NCI-H2227 treated with DMSO at 0.1 percent for 48 hours (cell line): ENCODE measurements at regions not wholly inside any gene's neighbourhood (a gene's known extent, or its start where the extent isn't known, plus 50 kb on each side); places are given as distances from the start of the nearest gene placed in this dataset.
"Not testable (repeated sequence)": the region's sequence is repeated elsewhere in the genome, so short reads cannot be mapped to it uniquely, and the experiment has no call there.

Source experiments
- DNase-seq: peaks from one replicate; lab custom pipeline; 2025; lab: John Stamatoyannopoulos, UW

DNA sequence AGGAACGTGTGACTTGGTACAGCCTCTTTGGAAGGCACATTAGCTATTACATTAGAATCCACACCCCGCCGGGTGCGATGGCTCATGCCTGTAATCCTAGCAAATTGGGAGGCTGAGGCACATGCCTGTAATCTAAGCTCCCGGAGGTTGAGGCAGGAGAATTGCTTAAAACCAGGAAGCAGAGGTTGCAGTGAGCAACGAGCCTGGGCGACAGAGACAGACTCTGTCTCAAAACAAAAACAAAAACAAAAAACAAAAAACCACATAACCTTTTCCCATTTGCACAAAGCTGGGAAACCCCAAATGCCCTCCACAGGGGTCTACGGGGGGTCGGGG is 82.7 kb upstream of the METTL9 start:
- DNase-seq, result not testable (repeated sequence)

DNA sequence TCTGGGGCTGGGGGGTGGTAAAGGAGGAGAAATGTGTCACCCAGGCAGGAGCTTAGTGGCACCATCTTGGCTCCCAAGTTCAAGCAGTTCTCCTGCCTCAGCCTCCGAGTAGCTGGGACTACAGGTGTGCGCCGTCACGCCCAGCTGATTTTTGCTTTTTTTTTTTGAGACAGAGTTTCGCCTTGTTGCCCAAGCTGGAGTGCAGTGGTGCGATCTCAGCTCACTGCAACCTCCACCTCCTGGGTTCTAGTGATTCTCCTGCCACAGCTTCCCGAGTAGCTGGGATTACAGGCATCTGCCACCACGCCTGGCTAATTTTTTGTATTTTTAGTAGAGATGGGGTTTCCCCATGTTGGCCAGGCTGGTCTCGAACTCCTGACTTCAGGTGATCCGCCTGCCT is 82.1 kb upstream of the METTL9 start:
- DNase-seq, result not testable (repeated sequence)

DNA sequence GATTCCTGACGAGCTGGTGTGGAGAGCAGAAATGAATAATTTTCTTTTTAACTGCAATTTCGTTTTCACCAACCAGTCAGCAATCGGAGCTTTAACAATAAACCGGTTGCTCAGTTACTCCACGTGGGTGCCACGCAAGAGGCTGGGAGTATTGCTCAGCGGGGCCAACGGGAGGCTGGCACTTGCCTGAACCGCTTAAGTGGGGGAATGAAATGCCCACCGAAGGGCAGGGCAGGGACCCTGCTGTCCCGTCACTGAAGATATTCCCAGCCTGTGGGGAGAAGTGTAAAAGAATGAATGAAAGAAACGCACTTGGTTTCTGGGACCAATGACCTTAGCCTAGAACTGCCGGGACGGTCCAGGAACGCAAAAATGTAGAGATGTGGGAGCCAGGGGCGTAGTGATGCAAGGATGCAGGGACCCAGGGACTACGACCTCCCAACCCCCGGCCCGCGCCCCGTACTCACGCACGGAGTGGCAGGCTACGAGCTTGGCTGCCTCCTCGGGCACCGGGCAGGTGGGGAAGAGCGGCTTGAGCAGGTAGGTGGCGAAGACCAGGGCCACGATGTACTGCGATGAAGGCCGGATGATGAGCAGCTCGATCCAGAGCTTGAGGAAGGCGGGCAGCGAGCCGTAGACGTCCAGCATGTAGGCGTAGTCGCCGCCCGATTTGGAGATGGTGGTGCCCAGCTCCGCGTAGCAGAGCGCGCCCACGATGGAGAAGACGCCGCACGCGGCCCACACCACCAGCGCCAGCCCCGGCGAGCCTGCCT is 79.8 kb upstream of the METTL9 start:
- not testable (repeated sequence) for DNase-seq

GRCh38 chr16:21520134-21521047 is 79.0 kb upstream of the METTL9 start:
- DNase-seq, result peak; percentile 77

DNA sequence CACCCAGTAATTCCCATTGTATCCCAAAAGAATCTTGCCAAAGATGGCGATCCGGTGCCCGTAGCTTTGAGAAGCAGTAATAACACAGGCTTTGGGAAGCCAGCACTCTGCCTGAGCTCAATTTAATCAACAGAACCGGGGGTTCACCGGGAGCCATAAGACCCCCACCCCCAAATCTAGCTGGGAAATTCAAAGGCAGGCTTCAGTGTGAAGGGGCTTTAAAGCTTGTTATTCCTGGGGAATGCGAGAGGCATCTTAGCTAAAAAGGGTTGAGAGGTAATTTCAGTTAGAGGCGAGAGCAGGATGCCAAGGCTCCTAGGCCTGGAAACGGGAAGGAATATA is 78.4 kb upstream of the METTL9 start:
- DNase-seq, result not testable (repeated sequence)

- not testable (repeated sequence) for DNase-seq
Observed at GRCh38 chr16:21521390-21522143, 77.8 kb upstream of the METTL9 start.

DNA sequence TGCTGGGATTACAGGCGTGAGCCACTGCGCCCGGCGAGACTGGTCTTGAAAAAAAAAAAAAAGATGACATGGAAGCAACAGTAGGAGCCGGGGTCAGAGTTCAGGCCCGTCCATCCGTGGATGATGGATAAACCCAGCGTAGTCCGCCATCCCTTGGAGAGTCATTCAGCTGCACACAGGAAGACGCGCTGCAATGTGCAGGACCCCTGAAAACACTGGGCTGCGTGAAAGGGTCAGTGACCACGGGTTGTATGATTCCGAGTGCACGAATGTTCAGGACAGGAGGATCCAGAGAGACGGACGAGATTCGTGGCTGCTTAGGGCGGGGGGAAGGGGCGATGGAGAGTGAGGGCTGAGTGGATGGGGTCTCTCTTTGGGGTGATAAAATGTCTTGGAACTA is 76.5 kb upstream of the METTL9 start:
- not testable (repeated sequence) for DNase-seq

DNA sequence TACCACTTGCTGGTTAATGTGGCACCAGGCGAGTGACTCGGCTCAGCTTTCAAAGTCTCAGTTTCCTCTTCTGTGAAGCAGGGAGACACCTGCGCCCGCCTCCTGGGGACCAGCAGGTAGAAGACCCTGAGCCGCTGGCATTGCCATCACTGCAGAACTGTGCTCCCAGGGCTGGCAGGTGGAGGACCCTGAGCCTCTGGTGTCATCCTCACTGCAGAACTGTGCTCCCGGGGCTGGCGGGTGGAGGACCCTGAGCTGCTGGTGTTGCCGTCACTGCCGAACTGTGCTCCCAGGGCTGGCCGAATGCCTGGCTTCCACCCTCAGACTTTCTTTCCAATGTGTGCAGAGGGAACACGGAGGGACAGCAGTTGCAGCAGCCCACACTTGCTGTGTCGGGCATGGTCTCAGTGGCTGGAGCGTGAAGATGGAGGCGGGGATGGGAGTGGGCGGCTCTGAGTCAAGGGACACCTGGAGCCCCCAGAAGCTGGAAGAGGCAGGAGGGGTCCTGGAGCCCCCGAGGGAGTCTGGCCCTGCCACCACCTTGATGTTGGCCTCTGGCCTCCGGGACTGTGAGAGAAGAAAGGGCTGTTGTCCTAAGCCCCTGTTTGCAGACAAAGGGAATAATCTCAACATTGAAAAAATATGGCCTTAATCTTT is 75.8 kb upstream of the METTL9 start:
- no peak for DNase-seq

DNA sequence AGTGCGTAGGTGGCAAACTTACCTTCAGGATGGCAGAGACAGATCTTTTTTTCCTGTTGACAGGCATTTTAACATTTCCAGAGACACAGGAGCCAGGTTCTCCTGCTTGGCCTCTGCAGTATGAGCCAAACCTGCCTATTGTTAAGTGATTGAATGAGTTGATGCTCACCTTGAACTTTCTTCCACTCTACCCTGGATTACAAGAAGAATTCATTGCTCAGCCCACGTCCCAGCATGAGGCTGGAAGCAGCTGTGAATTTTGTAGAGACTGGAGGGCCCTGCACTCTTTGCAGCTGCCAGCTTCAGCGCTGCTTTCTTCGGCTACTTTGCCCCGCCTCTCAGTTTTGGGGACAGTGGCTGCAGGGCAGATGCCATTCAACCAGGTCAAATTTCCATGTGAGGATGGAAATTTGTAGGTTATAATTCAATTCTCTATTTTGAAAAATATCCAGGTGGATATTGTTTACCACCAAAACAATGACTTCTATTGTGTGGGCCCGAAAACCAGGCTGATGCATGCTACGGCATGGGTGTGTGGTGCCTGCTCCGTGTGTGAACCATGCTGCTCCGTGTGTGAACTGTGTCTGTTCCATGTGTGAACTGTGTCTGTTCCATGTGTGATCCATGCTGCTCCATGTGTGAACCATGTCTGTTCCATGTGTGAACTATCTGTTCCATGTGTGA is 75.2 kb upstream of the METTL9 start:
- no peak for DNase-seq

DNA sequence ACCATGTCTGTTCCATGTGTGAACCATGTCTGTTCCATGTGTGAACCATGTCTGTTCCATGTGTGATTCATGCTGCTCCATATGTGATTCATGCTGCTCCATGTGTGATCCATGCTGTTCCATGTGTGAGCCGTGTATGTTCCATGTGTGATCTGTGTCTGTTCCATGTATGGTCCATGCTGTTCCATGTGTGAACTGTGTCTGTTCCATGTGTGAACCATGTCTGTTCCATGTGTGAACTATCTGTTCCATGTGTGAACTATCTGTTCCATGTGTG is 74.7 kb upstream of the METTL9 start:
- DNase-seq, result not testable (repeated sequence)

GRCh38 chr16:21525029-21525895 is 74.1 kb upstream of the METTL9 start:
- DNase-seq, result not testable (repeated sequence)

GRCh38 chr16:21525956-21526922 is 73.1 kb upstream of the METTL9 start:
- DNase-seq, result not testable (repeated sequence)

DNA sequence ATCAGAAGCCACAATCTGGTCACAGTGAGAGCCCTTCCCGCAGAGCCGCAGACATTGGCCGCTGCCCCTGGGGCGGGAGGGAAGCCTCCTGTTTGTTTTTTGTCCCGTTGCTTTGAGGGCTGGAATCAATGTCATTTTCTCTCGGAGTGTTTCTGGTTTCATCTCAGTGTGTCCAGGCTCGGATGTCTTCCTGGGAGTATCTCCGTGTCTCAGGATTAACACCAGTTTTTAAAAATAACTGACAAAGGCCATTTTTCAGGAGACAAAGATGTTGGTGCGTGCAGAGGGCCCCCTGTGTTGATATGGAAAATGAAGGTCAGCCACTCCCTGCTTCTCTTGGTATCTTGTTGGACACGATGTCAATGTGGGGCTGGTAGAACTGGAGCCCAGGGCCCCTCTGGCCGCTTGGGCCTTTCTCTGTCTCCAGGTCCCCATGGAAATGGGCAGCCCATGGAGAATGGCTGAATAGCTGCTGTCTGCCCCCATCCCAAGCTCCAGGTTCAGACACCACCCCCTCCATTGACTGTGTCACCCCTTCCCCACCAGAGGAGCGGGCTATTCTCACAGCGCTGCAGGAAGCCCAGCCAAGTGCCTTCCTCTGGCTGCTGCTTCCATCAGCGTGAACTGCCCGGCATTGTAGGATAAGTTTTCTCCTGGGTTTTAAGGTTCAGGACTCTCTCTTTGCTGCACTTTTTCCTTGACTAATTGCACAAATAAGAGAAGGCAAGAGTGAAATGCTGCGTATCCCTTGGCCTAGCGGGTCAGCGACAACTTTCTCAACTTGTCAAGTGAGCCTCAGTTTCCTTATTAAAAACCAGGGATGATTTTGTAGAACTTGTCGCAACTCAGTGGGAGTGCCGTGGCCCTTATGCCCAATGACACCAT is 72.2 kb upstream of the METTL9 start:
- DNase-seq, result no peak

DNA sequence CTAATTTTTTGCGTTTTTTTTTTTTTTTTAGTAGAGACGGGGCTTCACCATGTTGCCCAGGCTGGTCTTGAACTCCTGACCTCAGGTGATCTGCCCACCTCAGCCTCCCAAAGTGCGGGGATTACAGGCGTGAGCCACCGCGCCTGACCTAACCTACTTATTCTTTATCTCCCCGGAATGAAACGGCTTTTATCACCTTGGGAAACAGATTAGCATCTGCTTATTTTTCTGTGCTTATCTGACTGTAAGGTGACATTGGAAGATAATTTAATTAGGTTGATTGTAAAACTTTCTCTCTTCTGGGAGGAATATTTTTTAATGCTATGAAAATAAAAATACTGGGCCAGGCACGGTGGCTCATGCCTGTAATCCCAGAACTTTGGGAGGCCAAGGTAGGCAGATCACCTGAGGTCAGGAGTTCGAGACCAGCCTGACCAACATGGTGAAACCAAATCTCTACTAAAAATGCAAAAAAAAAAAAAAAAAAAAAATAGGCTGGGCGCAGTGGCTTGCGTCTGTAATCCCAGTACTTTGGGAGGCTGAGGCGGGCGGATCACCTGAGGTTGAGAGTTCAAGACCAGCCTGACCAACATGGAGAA is 70.2 kb upstream of the METTL9 start:
- DNase-seq, result not testable (repeated sequence)

GRCh38 chr16:21530729-21531383 is 68.5 kb upstream of the METTL9 start:
- DNase-seq, result not testable (repeated sequence)

- DNase-seq, result not testable (repeated sequence)
Observed at GRCh38 chr16:21532996-21533395, 66.4 kb upstream of the METTL9 start.

DNA sequence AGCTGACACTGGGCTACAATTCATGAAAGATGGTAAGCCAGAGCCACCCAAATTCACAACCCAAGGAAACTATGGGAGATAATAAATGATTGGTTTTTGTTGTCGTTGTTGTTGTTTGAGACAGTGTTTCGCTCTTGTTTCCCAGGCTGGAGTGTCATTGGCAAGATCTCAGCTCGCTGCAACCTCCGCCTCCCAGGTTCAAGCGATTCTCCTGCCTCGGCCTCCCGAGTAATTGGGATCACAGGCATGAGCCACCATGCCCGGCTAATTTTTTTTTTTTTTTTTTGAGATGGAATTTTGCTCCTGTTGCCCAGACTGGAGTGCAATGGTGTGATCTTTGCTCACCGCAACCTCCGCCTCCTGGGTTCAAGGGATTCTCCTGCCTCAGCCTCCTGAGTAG is 65.9 kb upstream of the METTL9 start:
- DNase-seq, result not testable (repeated sequence)
